MCF 10A (cell line): ENCODE measurements at regions not wholly inside any gene's neighbourhood (a gene's known extent, or its start where the extent isn't known, plus 50 kb on each side); places are given as distances from the start of the nearest gene placed in this dataset.

Source experiments
- BruUV-seq: library from RNA; stranded (reverse); fragments of 400-500 nt; replicated peaks from 2 replicates; lab custom pipeline; 2021; lab: Mats Ljungman, UMichigan
- CTCF ChIA-PET: fragments of 300-600 bp; sonication (Branson Sonifier 250); formaldehyde crosslinking; extraction: SDS; loops from one replicate; lab custom pipeline; 2021; ENCODE audit warnings: antibody characterized with exemption, inconsistent platforms; lab: Yijun Ruan, JAX
- POLR2A ChIA-PET: fragments of 300-600, 350-650 bp; sonication (Branson Sonifier 250); formaldehyde crosslinking; extraction: SDS; loops from one replicate; lab custom pipeline; 2020; ENCODE audit warnings: antibody characterized with exemption, inconsistent platforms; lab: Yijun Ruan, JAX
- DNase-seq: peaks from one replicate; pipeline ENCODE4 v3.0.0-alpha.2; 2018; ENCODE audit not compliant: unreplicated experiment
- H3K27ac Mint-ChIP-seq: one replicate; pipeline ENCODE4 v1.8.0; 2022; ENCODE audit warnings: mild to moderate bottlenecking, low read depth, mixed read lengths; ENCODE audit not compliant: unreplicated experiment
- H3K27me3 Mint-ChIP-seq: one replicate; pipeline ENCODE4 v1.8.0; 2022; ENCODE audit warnings: mixed read lengths; ENCODE audit not compliant: insufficient read depth, unreplicated experiment
- H3K36me3 Mint-ChIP-seq: one replicate; pipeline ENCODE4 v1.8.0; 2022; ENCODE audit warnings: mild to moderate bottlenecking, moderate library complexity, mixed read lengths; ENCODE audit not compliant: insufficient read depth, unreplicated experiment
- H3K4me1 Mint-ChIP-seq: one replicate; pipeline ENCODE4 v1.8.0; 2022; ENCODE audit warnings: mixed read lengths; ENCODE audit not compliant: insufficient read depth, unreplicated experiment
- H3K4me3 Mint-ChIP-seq: one replicate; pipeline ENCODE4 v1.8.0; 2022; ENCODE audit warnings: mild to moderate bottlenecking, moderate library complexity, mixed read lengths; ENCODE audit not compliant: unreplicated experiment
- H3K9me3 Mint-ChIP-seq: one replicate; pipeline ENCODE4 v1.8.0; 2022; ENCODE audit warnings: mixed read lengths; ENCODE audit not compliant: unreplicated experiment
- CTCF ChIP-seq: fragments of 200-600 bp; IDR thresholded peaks from one replicate; pipeline ENCODE4 v1.8.0; 2022; ENCODE audit warnings: antibody characterized with exemption, mild to moderate bottlenecking; ENCODE audit not compliant: unreplicated experiment
- intact Hi-C: fragments of 100-400 bp; cut with micrococcal nuclease; formaldehyde crosslinking; loops from 2 replicates; pipeline ENCODE4 v1.14.1; 2022

GRCh38 chr5:62066761-62067277, 239.2 kb upstream of the KIF2A start:
- Mint-ChIP-seq H3K27ac (no peak overlapping the region), H3K4me3 (no peak overlapping the region), H3K4me1 (no peaks in the 10 kb centered on the region), H3K27me3 (no peaks in the 10 kb centered on the region), H3K9me3 (no peaks in the 10 kb centered on the region), H3K36me3 (no peaks in the 10 kb centered on the region)
- TF ChIP-seq CTCF, result no peak
- DNase-seq, result no peak
- BruUV-seq, result no TSS peak
- ChIA-PET CTCF (interaction anchor here (0.9 to 1.6 kb wide), 3 partner anchors 9 to 133 kb away, joined by 3 read pairs; no protein-coding TSS in a partner anchor), POLR2A (no interaction called here)
- intact Hi-C loops, result no loop called here

GRCh38 chr5:62068554-62068953, 237.5 kb upstream of the KIF2A start:
- POLR2A ChIA-PET, result interaction anchor here (0.7 kb wide), 1 partner anchor 12 kb away, joined by 3 read pairs; no protein-coding TSS in a partner anchor
- intact Hi-C loops, result no loop called here

GRCh38 chr5:62077387-62077786, 228.6 kb upstream of the KIF2A start:
- ChIA-PET CTCF (no interaction called here), POLR2A (no interaction called here)
- no peaks in the 10 kb centered on the region for H3K9me3 Mint-ChIP-seq
- peaks cover 17% of the 10 kb centered on the region for H3K4me1 Mint-ChIP-seq
- no peak for DNase-seq
- no peak for TF ChIP-seq CTCF
- BruUV-seq, result no TSS peak
- no peak overlapping the region for H3K4me3 Mint-ChIP-seq
- H3K27me3 Mint-ChIP-seq, result no peaks in the 10 kb centered on the region
- H3K27ac Mint-ChIP-seq, result no peak overlapping the region
- H3K36me3 Mint-ChIP-seq, result no peaks in the 10 kb centered on the region
- intact Hi-C loops, result no loop called here

More at GRCh38 chr5:62068554-62068953, 237.5 kb upstream of the KIF2A start:
- no peaks in the 10 kb centered on the region for H3K36me3 Mint-ChIP-seq
- H3K9me3 Mint-ChIP-seq, result no peaks in the 10 kb centered on the region
- CTCF ChIA-PET, result interaction anchor here (0.6 to 1.6 kb wide), 4 partner anchors 14 to 135 kb away, joined by 3 to 4 read pairs (median 4); no protein-coding TSS in a partner anchor
- TF ChIP-seq CTCF, result no peak
- H3K4me1 Mint-ChIP-seq, result no peaks in the 10 kb centered on the region
- BruUV-seq, result no TSS peak
- no peak overlapping the region for H3K4me3 Mint-ChIP-seq
- DNase-seq, result no peak
- no peaks in the 10 kb centered on the region for H3K27me3 Mint-ChIP-seq
- no peak overlapping the region for H3K27ac Mint-ChIP-seq

- POLR2A ChIA-PET, result no interaction called here
- no peak for TF ChIP-seq CTCF
- Mint-ChIP-seq H3K36me3 (no peaks in the 10 kb centered on the region), H3K9me3 (no peaks in the 10 kb centered on the region), H3K4me3 (no peak overlapping the region), H3K27me3 (no peaks in the 10 kb centered on the region), H3K4me1 (peaks cover 23% of the 10 kb centered on the region), H3K27ac (no peak overlapping the region)
- CTCF ChIA-PET, result interaction anchor here (0.9 kb wide), 1 partner anchor 12 kb away, joined by 3 read pairs; no protein-coding TSS in a partner anchor
- no TSS peak for BruUV-seq
- DNase-seq, result no peak
- intact Hi-C loops, result no loop called here
Measured at GRCh38 chr5:62077823-62078550, 228.0 kb upstream of the KIF2A start.
